GM19468 (cell line): ENCODE measurements at regions not wholly inside any gene's neighbourhood (a gene's known extent, or its start where the extent isn't known, plus 50 kb on each side); places are given as distances from the start of the nearest gene placed in this dataset.
"Not testable (repeated sequence)": the region's sequence is repeated elsewhere in the genome, so short reads cannot be mapped to it uniquely, and the experiment has no call there.

Experiments used
- ATAC-seq: cut with Tn5 transposase; IDR thresholded peaks from one replicate; pipeline ENCODE4 v1.9.1; 2021; ENCODE audit warnings: mild to moderate bottlenecking, moderate library complexity, moderate number of reproducible peaks; ENCODE audit not compliant: unreplicated experiment; ENCODE audit errors: extremely low read depth

DNA sequence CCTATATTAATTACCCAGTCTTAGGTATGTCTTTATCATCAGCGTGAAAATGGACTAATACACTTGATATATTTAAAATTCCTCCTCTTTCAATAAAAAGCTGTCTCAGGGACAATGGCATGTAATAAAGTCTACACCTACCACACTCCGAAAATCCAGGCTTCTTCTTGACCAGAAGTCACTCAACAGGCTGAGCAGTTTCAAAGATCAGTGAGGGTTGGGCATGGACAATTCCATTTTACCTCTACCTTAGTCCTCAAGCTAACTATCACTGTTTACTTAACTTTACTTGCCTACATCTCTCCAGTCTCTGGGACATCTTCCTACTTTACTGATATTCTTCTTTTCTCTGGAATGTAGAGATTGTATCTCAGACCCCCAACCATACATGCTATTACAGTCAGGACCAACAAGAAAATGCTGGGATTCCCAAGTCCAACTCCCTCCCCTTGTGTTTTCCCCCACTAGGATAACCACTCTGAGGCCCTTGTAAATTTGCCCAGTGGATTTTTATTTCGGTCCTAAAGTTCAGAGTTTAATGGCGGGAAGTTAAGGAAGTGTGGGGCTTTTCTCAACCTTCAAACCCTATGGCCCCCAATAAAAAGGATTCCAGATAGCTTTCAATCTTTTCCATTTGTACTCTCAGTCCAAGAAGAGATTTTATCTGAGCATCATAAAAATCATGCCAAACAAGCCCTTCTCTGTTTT is 137.1 kb upstream of the TSC22D2 start:
- no peak for ATAC-seq

GRCh38 chr3:150270444-150270843 is 137.7 kb upstream of the TSC22D2 start:
- ATAC-seq: not testable (repeated sequence)

DNA sequence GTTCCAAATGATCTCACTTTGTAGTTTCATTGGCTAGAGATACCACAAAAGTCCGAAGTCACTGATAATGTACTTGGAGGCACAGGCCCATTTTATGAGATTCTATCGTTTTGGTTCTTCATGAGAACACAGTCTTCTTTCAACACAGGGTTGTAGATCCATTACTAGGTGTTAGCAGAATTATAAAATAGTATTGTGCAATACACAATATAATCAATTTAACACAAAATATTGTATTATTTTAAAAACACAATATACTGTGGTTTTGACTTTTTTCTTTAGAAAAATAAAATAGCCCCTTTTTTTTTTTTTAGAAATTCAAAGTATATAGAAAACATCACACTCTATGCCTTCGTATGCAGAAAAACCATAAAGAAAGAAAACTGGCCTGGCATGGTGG is 138.6 kb upstream of the TSC22D2 start:
- no peak for ATAC-seq

DNA sequence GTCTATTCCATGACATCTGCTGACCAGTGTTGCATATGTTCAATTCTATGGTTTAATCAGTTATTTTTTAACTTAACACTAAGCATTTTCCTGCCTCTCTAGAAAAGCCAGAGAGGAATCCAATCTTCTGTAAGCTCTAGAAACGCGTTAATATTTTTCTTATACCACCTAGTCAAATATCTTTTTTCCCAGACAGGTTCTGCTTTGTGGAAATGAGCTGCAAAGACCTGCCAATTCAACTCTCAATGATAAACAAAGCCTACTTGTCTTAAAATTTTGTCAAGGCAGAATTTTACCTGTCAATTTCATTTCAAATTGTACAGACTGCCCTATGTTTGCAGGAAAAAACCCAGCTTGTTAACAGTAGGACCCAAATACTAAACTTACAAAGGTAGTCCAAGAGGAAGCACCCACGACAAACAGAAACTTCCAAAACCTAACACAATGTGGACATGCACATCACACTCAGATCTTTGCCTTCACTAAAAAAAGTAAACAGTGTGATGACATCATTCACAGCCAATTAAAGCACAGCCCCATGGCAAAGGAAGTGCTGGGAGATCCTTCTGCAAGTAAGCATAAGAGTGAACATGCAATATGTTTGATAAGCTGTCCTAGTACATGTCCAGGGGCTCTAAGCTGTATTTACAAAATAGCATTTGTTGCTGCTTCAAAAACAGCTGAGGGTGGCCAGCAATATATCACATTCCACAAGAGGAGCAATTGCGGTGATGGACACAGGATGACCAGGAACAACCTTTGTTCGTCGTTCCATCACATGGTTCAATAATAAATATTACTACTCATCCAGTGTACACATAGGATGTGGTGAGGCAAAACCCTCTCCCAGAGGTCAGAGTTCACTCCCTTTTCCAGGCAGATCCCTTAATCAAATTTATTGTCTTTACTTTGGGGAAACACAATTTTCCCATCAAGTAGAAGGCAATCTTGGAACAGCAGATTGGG is 139.4 kb upstream of the TSC22D2 start:
- no peak for ATAC-seq

DNA sequence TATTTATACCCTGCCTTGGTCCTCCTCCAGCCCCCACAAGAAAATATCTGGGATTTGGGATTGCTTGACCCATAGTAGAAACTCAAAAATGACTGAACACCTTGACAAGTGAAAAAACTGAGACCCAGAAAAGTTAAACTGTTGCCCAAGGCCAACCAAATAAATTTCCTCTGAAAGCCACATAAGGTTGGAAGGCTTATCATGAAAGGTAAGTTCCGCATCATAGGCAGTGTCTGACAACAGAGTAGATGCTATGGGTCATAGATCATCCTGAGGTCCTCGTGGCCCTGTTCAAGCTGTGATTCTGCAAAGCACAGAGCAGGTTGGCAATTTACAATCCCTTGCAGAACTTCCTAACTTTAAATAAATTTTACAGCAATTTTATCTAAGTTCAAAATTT is 140.8 kb upstream of the TSC22D2 start:
- no peak for ATAC-seq

DNA sequence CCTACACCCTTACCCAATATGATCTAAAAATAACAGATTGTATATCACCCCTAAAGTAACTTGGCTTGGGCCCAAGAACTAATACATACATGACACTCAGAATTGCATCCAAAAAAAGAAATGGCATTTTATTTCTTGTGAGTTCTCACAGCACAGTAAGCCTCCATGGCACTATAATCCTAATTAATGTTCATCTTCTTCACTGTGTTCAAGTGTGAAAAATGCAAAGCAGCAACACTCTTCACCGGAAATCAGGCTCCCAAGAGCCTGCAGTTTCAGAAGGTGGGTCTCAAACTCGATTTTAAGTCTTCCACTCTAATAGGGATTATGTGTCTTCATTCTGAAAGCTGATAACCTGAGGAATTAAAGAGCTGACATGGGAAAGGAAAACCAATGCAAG is 142.8 kb upstream of the TSC22D2 start:
- no peak for ATAC-seq

DNA sequence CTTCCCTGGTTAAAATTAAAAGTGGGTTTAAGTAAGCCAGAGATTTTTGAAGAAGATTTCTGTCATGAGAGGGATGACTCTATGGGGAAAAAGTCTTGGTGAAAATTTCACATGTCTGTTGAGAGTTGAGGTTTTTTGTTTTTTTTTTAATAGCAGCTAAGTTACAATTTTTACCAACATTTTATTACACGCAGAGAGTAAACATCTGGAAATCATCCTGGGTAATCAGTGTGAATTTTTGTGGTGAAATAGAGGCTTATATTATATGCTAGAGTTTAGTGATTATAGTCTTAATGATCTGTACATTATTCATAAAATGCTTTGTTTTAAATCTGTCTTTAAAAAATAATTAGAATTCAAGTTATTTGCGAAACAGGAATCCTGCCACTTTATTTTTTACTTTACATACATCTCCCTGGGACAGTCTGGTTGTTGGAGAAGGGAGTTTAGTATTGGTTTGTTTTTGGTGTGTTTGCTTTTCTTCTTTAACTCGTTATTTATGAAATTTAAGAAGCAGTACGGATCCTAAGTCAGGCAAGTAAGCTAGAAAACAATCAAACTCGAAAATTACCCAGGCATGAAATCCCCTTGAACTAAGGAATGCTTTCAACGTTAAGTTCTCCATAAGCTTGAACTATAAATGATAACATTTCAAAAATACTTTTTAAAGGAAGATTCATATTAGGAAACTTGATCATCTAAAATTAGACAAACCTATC is 143.4 kb upstream of the TSC22D2 start:
- no peak for ATAC-seq

DNA sequence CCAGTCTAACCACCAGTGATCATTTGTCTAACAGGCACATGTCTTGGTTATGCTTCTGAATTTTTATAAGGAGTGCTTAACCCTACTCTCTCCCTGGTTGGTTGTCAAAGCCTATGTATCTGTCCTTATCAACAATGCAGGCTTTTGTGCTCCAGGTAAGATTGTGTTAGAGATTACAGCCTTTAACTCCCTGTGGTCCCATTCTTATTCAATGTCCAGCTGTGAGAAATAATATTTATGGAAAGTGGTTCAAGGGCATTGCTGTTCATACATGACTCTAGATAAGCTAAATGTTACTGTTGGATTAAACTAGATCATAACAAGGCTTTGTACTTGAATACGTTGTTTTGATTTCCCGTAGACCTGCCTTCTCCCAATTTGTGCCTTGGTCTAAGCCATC is 146.1 kb upstream of the TSC22D2 start:
- no peak for ATAC-seq

DNA sequence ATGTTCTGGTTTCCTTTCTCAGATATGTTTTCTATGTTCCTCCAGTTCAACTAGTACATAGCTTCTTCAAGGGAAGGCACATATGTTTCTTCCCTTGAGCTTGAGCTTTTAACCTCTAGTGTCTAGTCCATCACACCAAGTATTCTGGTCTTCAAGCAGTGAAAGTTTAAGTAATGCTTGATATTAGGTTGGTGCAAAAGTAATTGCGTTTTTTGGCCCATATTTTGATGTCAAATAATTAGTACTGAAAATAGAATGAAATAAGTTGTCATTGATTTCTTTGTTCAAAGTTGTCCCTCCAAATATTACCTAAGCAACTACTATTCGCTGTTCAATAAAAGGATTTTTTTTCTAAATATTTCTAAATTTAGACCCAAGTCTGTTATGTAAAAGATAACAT is 146.7 kb upstream of the TSC22D2 start:
- ATAC-seq: no peak

DNA sequence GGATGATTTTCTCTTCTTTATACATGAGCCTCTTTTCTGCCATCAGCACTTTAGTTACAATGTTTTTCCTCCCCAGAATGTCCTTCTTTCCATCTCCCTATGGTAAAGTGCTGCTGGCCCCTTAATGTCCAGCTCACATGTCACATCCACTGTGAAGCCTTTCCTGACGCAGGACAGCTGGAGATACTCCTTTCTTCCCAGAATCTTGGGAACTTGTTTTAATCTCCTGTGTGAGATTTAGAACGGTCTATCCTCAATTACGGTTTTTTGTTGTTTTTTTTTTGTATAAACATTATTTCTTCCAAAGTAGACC is 147.7 kb upstream of the TSC22D2 start:
- ATAC-seq: no peak

GRCh38 chr3:150259526-150260397 is 148.3 kb upstream of the TSC22D2 start:
- ATAC-seq: no peak

DNA sequence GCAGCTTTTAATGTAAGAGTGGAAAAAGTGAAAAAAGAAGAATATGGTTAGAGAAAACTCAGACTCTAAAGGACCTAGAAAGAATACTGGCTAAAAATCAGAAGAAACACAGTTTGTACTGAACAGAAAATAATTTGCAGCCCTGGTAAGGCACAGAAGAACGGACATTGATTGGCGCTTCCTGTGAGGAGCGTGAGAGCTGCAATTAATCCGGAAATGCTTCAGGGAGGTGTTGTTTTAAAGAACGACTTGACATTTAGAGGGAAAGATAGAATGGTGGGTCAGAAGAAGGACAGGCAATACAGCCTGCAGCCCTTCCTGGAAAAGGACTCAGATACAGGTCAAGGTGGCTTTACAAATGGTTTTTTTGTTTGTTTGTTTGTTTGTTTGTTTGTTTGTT is 151.3 kb upstream of the TSC22D2 start:
- ATAC-seq: no peak

GRCh38 chr3:150256318-150256717 is 151.8 kb upstream of the TSC22D2 start:
- ATAC-seq: no peak

- no peak for ATAC-seq
These were observed 152.3 kb upstream of the TSC22D2 start for GRCh38 chr3:150255826-150256225.

- no peak for ATAC-seq
These were observed 152.7 kb upstream of the TSC22D2 start for GRCh38 chr3:150255413-150255812.

DNA sequence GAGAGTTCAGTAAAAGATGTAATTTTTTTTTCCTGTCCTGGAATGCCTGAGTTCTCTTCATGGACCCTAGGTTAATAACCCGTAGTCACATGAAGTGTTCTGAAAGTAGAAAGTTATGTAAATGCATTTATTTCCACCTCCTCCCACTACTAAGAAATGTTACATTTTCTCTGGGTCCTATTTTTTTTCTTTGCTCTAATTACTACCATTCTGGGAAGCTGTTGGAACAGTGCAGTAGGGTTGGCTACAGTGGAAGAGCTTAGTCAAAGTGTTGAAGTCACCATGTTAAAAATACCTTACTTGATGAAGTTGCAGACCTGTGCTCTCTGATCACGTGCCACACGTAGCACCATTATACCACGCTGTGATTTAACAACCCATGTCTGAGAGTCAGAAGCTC is 153.8 kb upstream of the TSC22D2 start:
- no peak for ATAC-seq

DNA sequence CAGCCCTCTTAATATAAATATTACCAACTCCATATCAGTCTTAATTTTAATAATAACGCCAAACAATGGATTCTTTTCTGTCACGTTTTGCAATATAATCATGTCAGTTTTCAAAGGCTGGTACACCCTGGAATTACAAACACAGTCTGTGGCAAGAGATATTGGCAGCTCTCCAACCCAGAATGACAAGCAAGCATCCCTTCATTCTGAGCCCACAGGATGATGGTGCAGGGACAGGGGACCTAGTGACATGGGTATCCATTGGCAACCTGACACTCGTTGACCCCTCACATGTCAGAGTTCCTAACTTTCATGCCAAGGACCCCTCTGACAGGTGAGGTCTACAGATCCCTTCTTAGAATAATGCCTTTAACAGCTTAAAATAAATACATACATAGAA is 154.5 kb upstream of the TSC22D2 start:
- no peak for ATAC-seq

GRCh38 chr3:150252462-150252861 is 155.6 kb upstream of the TSC22D2 start:
- ATAC-seq: no peak

GRCh38 chr3:150251187-150252062 is 156.7 kb upstream of the TSC22D2 start:
- no peak for ATAC-seq
